Body of pancreas (tissue), 4 donors: ENCODE measurements at regions not wholly inside any gene's neighbourhood (a gene's known extent, or its start where the extent isn't known, plus 50 kb on each side); places are given as distances from the start of the nearest gene placed in this dataset.

Experiments
- CTCF ChIP-seq, 7 experiments: fragments of 450-650 bp in 4 of 7; fragments of 200-600 bp in 3 of 7; sonication (generic) in 3 of 7; IDR thresholded peaks; one replicate each; pipeline ENCODE4 v1.5.1; 2016 to 2019; ENCODE audit warnings: antibody characterized with exemption in 7 of 7
- POLR2A ChIP-seq, 3 donors: fragments of 450-650 bp; IDR thresholded peaks; one replicate each; pipeline ENCODE4 v1.6.1; 2016; ENCODE audit warnings: antibody characterized with exemption in 3 of 3, mild to moderate bottlenecking in 2 of 3

- TF ChIP-seq POLR2A (IDR thresholded peaks at IDR 0.05) (no peak), CTCF (IDR thresholded peaks at IDR 0.05) (no peak)
These were observed 529.1 kb upstream of the PCDH10 start for GRCh38 chr4:132619968-132620367.
